ENCODE measurements at regions not wholly inside any gene's neighbourhood (a gene's known extent, or its start where the extent isn't known, plus 50 kb on each side); places are given as distances from the start of the nearest gene placed in this dataset.

DNA sequence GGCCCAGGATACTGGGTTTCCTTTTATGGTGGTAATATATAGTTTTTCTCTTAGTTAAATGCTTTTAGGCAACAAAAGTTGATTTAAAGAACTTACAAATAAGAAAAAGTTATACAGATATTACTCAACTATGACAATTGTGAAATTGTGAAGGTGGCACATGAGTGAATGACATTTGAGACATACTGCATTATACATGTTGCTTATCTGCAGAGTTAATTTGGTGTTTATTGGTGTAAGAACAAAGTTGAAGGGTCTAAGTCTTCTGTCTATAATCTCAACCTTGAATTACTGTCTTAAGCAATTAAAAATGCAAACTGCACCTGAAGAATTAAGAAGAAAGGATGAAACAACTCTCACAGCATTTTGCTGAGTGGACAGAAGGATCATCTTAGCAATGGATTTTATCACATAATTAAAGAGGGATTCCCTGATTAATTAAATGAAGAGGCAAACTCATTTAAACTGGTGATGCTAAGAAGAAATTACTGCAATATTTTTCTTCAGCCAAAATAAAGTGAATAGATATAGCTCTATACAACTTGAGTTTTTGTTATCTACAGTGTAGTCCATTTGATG lies 298.9 kb upstream of the TGFBR2 start:
- H3K9ac ChIP-seq (ENCODE audit: low read length), result no peak overlapping the region
- H3K4me3 ChIP-seq (ENCODE audit: insufficient read depth, low read length, poor library complexity, severe bottlenecking), result no peak overlapping the region
- H3K27me3 ChIP-seq (ENCODE audit: low read length), result no peaks in the 10 kb centered on the region
- H4K20me1 ChIP-seq (ENCODE audit: low read depth, low read length), result no peaks in the 10 kb centered on the region
- H3K36me3 ChIP-seq (ENCODE audit: low read length), result no peaks in the 10 kb centered on the region
- H2AFZ ChIP-seq (ENCODE audit: low read depth, low read length, severe bottlenecking), result no peak overlapping the region
- H3K9me3 ChIP-seq (ENCODE audit: insufficient read depth, low read length), result no peaks in the 10 kb centered on the region
- no peak overlapping the region for H3K4me2 ChIP-seq (ENCODE audit: low read depth, low read length, poor library complexity, severe bottlenecking)
- TF ChIP-seq, protein P1, sequence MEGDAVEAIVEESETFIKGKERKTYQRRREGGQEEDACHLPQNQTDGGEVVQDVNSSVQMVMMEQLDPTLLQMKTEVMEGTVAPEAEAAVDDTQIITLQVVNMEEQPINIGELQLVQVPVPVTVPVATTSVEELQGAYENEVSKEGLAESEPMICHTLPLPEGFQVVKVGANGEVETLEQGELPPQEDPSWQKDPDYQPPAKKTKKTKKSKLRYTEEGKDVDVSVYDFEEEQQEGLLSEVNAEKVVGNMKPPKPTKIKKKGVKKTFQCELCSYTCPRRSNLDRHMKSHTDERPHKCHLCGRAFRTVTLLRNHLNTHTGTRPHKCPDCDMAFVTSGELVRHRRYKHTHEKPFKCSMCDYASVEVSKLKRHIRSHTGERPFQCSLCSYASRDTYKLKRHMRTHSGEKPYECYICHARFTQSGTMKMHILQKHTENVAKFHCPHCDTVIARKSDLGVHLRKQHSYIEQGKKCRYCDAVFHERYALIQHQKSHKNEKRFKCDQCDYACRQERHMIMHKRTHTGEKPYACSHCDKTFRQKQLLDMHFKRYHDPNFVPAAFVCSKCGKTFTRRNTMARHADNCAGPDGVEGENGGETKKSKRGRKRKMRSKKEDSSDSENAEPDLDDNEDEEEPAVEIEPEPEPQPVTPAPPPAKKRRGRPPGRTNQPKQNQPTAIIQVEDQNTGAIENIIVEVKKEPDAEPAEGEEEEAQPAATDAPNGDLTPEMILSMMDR (IDR thresholded peaks at IDR 0.05; ENCODE audit: insufficient read depth, low read length, poor library complexity, severe bottlenecking), result no peak
- TF ChIP-seq EZH2phosphoT487 (conservative IDR thresholded peaks at IDR 0.05; ENCODE audit: low read length), result no peak
- no peaks in the 10 kb centered on the region for H3K79me2 ChIP-seq (ENCODE audit: insufficient read depth, low read length)
- H3K9me2 ChIP-seq (replicated peaks; ENCODE audit: insufficient read depth, low read length), result no peaks in the 10 kb centered on the region
- no peak overlapping the region for H3K27ac ChIP-seq (ENCODE audit: low read depth, low read length)
- H3F3A ChIP-seq (ENCODE audit: insufficient read depth), result no peaks in the 10 kb centered on the region

DNA sequence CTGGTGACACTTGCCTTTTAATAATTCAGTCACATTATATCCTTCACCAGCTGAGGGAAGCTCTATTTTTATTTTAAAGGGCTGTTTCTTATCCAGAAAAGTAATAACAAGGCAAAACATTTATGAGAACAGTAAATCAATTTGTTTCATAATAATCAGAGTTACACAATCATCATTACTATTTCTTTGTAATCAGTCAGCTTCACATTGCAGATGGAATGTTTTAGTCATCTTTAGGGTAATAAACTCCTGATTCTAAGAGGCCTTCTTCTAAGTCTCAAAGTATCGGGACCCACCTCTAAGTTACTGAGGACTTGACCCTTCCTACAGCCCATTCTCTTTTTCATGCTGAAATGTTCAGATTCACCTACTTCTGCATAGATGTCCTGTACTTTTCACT lies 298.3 kb upstream of the TGFBR2 start:
- Histone ChIP-seq H3K9ac (ENCODE audit: low read length) (no peak overlapping the region), H3K9me3 (ENCODE audit: insufficient read depth, low read length) (no peaks in the 10 kb centered on the region), H4K20me1 (ENCODE audit: low read depth, low read length) (no peaks in the 10 kb centered on the region), H2AFZ (ENCODE audit: low read depth, low read length, severe bottlenecking) (no peak overlapping the region), H3K27me3 (ENCODE audit: low read length) (no peaks in the 10 kb centered on the region), H3K79me2 (ENCODE audit: insufficient read depth, low read length) (no peaks in the 10 kb centered on the region), H3K27ac (ENCODE audit: low read depth, low read length) (no peak overlapping the region), H3K4me2 (ENCODE audit: low read depth, low read length, poor library complexity, severe bottlenecking) (no peak overlapping the region), H3K4me3 (ENCODE audit: insufficient read depth, low read length, poor library complexity, severe bottlenecking) (no peak overlapping the region), H3K36me3 (ENCODE audit: low read length) (no peaks in the 10 kb centered on the region), H3K9me2 (replicated peaks; ENCODE audit: insufficient read depth, low read length) (no peaks in the 10 kb centered on the region), H3F3A (ENCODE audit: insufficient read depth) (no peaks in the 10 kb centered on the region)
- TF ChIP-seq, protein P1 (IDR thresholded peaks at IDR 0.05; ENCODE audit: insufficient read depth, low read length, poor library complexity, severe bottlenecking), result no peak
- TF ChIP-seq EZH2phosphoT487 (conservative IDR thresholded peaks at IDR 0.05; ENCODE audit: low read length), result no peak

DNA sequence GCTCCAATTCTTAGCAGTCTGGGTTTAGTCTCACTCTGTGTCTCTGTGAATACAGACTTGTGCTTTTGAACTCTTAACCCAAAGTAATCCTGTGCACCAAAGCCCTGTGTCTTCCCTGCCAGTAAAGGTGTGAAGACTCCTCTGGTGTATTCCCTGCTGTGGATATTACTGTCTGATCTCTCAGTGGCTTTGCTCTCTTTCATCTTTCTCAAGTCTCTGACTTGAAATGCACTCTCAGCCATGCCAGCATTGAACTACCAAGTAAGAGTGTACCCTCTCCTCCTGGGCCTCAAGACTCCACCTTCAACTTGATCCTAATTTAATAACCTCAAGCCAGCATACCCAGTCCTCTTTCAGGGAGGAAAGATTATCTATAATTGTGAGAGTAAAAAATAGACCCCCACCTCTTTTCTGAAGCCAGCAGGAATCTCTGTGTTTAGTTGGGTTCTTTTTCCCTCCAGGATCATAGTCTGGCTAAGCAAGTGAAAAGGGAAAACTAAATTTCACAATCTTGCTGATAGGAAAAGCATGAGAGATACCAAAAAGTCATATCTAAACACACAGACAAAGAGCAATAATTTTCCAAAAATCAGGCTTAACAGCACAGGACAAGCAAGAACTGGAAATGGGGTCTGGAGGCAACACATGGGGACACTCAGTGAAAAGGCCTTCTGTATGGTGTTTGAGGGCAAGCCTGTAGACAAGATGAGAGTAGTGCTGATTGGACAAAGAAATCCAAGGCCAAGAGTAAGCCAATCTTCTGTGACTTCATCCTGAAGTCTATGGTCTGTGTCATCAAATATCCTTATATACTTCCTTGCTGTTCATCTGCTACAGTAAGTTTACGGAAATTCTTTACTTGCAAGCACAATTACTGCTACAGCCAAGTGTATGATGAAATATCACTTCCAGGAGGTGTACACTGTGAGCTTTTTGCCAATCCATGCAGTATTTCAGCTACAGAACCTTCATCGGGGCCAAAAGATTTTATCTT lies 296.1 kb upstream of the TGFBR2 start:
- TF ChIP-seq, protein P1 (IDR thresholded peaks at IDR 0.05; ENCODE audit: insufficient read depth, low read length, poor library complexity, severe bottlenecking), result no peak
- TF ChIP-seq EZH2phosphoT487 (conservative IDR thresholded peaks at IDR 0.05; ENCODE audit: low read length), result no peak
- Histone ChIP-seq H3K9me2 (replicated peaks; ENCODE audit: insufficient read depth, low read length) (no peaks in the 10 kb centered on the region), H3K79me2 (ENCODE audit: insufficient read depth, low read length) (no peaks in the 10 kb centered on the region), H3F3A (ENCODE audit: insufficient read depth) (no peaks in the 10 kb centered on the region), H3K4me2 (ENCODE audit: low read depth, low read length, poor library complexity, severe bottlenecking) (no peak overlapping the region), H3K27me3 (ENCODE audit: low read length) (no peaks in the 10 kb centered on the region), H3K27ac (ENCODE audit: low read depth, low read length) (no peak overlapping the region), H3K9ac (ENCODE audit: low read length) (no peak overlapping the region), H3K36me3 (ENCODE audit: low read length) (no peaks in the 10 kb centered on the region), H3K9me3 (ENCODE audit: insufficient read depth, low read length) (no peaks in the 10 kb centered on the region), H2AFZ (ENCODE audit: low read depth, low read length, severe bottlenecking) (no peak overlapping the region), H3K4me3 (ENCODE audit: insufficient read depth, low read length, poor library complexity, severe bottlenecking) (no peak overlapping the region), H4K20me1 (ENCODE audit: low read depth, low read length) (no peaks in the 10 kb centered on the region)

Measured in SU-DHL-6 (cell line).